Right kidney (tissue), 1 donor: ENCODE measurements at regions not wholly inside any gene's neighbourhood (a gene's known extent, or its start where the extent isn't known, plus 50 kb on each side); places are given as distances from the start of the nearest gene placed in this dataset.
"Not testable (repeated sequence)": the region's sequence is repeated elsewhere in the genome, so short reads cannot be mapped to it uniquely, and the experiment has no call there.

ENCODE experiments used
- DNase-seq: peaks from one replicate; pipeline ENCODE4 v3.0.0-alpha.2; 2016

DNA sequence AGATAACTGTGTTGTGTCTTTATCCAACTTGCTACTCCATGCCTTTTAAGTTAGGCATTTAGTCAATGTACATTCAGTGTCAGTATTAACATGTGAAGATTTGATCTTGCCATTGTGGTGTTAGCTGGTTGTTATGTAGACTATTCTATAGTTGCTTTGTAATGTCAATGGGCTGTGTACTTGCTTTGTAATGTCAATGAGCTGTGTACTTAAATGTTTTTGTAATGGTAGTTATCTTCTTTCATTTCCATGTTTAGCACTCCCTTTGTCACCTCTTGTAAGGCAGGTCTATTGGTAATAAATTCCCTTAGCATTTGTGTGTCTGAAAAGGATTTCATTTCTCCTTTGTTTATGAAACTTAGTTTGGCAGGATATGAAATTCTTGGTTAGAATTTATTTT is 53.4 kb downstream of the MC4R start:
- no peak for DNase-seq

DNA sequence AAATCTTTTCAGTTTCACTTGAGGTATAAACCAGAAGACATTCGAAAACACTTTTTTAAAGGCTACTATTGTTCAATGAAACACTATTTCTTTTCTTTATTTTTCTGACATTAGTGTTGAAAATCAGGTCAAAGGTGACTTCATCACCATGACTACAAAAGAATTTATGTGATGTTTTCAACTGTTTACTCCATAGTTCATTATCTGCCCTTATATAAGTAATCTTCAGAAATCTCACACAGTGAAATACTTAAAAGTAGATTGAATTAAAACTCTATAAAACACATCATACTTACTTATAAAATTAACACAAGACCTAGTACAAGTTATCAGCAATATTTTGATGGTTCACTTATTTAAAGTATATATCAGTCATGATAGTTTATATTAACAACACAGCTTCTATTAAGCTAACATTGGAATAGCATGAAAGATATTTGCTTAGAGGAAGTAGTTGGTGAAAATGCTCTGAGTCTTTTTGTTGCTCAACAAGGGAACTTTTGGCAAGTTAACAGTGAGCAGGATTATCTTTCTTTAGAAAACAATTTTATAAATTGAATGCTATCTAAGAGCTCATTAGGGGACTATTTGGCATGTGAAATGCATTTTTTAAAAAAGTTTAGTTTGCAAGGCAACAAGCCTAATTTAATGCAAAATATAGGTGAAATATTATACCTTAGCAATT is 60.8 kb downstream of the MC4R start:
- DNase-seq, result no peak

DNA sequence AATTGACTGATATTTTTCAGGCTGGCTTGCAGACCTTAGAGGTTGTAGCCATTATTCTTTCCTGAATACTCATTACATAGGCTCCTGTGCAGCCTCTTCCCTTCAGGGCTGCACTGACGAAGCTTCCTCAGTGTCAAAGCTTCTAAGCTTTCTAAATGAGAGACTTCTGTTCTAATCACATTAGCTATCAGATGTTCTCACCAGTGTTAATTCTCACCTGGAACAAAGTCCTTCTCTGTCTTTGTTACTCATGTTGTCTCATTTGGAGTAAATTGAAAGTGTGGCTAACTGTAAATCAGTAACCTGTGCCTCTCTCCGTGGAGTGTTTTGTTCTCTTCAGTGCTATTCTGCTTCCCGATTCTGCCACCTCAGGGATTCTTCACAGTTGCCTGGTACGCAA is 76.9 kb downstream of the MC4R start:
- peak; percentile 6 for DNase-seq

- no peak for DNase-seq
These were observed 80.4 kb downstream of the MC4R start for GRCh38 chr18:60292186-60292585.

DNA sequence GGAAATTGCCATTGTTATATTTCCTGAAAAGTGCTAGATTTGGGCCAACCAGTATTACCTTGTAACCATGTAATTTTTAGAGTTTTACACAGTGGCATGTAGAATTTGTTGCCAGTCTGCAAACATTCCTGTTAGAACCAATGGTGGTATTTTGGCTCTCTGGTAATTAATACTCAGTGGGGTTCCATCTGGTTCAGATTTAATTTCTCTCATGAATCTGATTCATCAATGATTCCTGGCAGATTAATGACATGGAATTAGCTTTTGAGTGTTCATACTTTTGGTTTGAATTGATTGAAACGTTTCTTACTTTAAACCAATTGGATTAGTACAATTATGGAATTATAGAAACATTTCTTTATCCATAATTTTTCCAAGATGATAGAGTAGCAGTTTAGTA is 93.2 kb downstream of the MC4R start:
- no peak for DNase-seq

- no peak for DNase-seq
These were observed 94.6 kb downstream of the MC4R start for GRCh38 chr18:60277855-60278480.

DNA sequence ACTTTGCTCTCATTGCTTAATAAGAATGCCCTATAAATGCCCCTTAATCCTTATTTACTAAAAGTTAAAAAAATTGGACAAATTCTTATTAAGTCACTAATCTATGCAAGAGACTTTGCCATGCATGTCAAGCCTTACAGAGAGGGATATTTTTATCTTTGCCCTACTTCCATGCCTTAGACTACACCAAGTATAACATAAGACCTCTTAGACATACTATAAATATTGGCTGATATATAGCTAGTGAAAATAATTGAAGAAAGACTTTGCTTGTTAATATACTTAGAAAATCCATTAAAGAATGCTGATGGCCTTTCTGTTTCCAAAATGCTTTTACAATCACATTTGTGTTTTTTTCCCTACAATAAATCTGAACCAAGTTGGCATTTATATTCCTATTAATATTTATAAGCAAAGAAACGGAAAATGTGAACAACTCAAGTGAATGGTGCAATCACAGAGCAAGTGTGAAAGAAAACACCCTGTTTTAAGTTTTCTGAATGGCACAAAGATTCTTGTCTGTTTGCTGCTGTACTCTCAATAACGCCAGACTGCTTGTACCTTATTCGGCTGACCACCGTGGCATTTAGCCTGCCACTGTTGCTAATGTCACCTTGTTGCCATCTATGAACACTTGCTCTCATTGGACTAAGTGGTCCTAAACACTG is 105.0 kb downstream of the MC4R start:
- DNase-seq, result no peak

DNA sequence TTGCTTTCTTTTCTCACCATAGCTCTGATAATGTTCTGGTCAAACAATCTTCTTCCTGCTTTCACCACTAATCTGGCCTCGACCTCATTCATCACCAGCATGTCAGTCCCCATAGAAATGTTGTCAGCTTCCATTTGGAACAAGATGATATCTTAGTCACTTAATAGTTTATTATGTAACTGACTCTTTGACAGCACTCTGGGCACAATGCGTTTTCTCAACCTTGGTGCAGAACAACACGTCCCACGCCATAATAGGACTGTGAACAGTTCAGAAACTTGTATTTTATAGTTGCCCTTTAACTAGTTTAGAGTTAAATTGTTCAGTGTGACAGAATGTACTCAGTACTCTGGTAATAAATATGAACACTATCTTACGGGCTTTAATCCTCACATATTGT is 106.0 kb downstream of the MC4R start:
- no peak for DNase-seq

GRCh38 chr18:60259052-60259681 is 113.4 kb downstream of the MC4R start:
- no peak for DNase-seq

- no peak for DNase-seq
These were observed 123.2 kb downstream of the MC4R start for GRCh38 chr18:60249388-60249787.

- no peak for DNase-seq
These were observed 123.9 kb downstream of the MC4R start for GRCh38 chr18:60248336-60249330.

DNA sequence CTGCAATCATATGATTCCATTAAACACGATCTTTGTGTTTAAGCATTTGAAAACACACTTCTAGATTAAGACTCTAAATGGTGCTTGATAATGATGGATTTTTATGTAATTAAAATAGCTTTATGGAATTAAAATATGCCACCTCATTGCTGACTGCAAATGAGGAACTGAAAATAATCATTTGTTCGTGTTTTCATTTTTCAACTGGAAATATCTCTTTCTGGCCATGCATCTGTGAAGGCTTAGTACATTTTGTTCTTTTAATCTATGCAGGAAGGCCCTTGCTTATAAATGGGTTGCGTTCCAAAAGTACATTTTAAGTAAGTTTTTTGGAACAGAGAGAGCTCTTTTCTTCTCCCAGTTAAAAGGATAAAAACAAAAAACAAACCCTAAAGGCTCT is 125.5 kb downstream of the MC4R start:
- DNase-seq, result no peak

GRCh38 chr18:60246606-60247005 is 126.0 kb downstream of the MC4R start:
- no peak for DNase-seq

GRCh38 chr18:60245096-60245495 is 127.5 kb downstream of the MC4R start:
- no peak for DNase-seq

DNA sequence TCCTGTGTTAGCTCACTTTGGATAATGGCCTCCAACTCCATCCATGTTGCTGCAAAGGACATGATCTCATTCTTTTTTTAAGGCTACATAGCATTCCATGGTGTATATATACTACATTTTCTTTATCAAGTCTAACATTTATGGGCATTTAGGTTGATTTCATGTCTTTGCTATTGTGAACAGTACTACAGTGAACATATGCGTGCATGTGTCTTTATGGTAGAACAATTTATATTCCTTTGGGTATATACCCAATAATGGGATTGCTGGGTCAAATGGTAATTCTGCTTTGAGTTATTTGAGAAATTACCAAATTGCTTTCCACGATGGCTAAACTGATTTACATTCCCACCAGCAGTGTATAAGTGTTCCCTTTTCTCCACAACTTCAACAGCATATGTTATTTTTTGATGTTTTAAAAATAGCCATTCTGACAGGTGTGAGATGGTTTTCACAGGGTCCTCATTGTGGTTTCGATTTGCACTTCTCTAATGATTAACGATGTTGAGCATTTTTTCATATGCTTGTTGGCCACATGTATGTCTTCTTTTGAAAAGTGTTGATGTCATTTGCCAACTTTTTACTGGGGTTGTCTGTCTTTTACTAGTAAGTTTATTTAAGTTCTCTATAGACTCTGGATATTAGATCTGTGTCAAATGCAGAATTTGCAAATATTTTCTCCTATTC is 133.4 kb downstream of the MC4R start:
- DNase-seq, result not testable (repeated sequence)

- DNase-seq, result no peak
These were observed 137.4 kb downstream of the MC4R start for GRCh38 chr18:60235164-60235563.

DNA sequence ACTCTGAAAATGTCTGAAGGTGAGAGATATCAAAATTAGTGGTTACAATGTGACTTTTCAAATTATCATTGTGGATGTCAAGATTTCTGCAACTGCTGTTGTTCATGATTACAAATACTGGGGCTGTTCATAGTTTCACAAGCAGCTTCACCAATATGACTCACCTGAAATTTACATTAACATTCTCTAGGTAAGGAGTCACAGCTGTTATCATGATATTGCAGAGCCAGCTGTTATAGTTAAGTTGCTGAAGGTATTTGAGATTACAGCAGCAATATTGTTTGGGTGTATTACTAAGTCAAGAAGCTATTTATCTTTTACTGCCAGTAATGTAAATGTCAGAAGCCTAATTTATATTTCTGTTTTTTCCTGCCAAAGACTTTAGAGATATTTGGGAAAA is 140.0 kb downstream of the MC4R start:
- no peak for DNase-seq

DNA sequence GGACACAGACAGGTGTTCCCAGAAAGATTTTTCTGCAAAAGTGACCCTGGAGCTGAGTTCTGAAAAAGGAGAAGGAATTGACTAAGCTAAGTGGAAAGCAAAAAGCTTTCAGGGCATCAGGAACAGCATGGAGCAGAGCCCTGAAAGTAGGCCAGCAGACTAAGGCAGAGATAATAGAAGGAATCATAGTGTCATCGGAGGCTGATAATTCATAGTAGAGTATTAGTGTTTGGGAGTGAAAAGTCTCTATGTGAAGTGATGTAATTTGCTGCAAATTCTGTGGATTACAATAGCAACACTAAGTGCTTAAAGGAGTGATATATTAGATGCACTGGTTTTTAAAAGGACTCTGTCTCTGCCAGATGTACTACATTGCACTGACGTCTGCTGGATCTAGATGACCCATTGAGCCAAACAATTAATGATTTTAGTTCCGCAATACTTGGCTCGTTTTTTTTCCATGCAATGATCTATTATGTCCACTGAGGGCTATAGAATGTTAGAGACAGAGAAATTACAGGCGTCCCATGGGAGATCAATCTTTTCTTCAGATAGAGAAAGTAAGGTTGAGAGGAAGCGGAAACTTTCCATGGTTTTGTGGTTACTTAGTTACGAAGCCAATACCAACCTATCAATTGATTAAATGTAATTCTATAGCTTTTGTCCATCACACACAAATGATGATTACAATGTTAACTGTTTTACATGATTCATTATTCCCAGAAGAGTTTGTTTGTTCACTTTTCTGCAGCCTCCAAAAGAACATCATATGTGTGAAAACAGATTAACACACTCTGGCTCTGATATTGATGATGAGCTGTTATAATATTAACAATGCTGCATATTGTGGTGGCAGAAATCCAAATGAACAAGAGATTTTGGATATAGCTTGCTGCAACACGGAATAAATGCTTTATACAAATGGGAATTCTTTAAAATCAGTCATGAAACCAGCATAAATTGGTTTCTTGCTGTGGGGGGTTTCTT is 143.7 kb downstream of the MC4R start:
- no peak for DNase-seq

DNA sequence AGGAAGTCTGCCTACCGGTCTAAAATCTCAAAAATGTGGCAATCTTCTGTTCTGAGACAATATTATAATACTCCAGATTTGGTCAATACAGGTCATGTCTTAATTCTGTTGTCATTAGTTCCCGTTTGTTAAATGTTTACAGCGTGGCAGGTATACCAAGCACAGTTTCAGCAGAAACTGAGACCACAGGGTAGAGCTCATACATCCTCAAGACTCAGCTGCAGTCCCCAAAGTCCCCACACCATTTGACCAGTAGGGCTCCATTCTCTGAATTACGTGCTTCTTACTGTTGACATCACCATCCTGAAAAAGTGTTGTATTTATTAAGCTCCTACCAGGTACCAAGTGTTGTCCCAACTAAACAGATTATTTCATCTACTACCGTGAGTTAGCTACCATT is 157.1 kb downstream of the MC4R start:
- DNase-seq, result no peak

DNA sequence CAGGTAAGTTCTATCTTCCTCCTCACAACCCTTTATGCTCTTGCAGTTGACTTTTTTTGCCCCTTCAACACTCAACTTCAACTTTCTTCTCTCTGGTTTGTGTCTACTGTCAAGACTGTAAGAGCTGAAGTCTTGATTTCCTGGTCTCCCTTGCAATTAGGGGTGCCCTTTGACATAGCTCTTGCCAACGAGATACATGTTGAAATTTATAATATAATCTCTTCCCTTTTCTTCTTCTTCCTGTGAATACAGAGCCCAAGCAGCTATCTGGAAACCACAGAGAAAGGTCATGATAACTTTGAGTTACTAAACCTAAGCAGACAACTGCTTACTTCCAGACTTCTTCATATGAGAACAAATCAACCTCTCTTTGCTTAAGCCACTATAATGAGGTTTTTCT is 163.5 kb downstream of the MC4R start:
- no peak for DNase-seq
